A549 (cell line): ENCODE measurements at regions not wholly inside any gene's neighbourhood (a gene's known extent, or its start where the extent isn't known, plus 50 kb on each side); places are given as distances from the start of the nearest gene placed in this dataset.

Experiments used
- CEBPB ChIP-seq, 2 experiments: fragments of >200 bp in 1 of 2; sonication (Bioruptor Twin) in 1 of 2; formaldehyde crosslinking in 1 of 2; IDR thresholded peaks; 2 replicates each; pipeline ENCODE4 v1.6.1; 2012 to 2016
- EP300 ChIP-seq, 2 experiments: fragments of >200 bp; sonication (Bioruptor Twin); formaldehyde crosslinking; IDR thresholded peaks; 2 replicates in 1 of 2; 3 replicates in 1 of 2; pipeline ENCODE4 v1.6.1; 2016 to 2017
- KDM1A ChIP-seq: fragments of 200-600 bp; sonication (generic); IDR thresholded peaks from 2 replicates; pipeline ENCODE4 v1.6.1; 2016; ENCODE audit warnings: low read depth, mild to moderate bottlenecking
- MAX ChIP-seq: IDR thresholded peaks from 2 replicates; pipeline ENCODE4 v1.6.1; 2012
- NPAS2 ChIP-seq: fragments of 250-450 bp; sonication (Bioruptor Pico); IDR thresholded peaks from 2 replicates; pipeline ENCODE4 v1.8.0; 2022; ENCODE audit warnings: mild to moderate bottlenecking, moderate library complexity, borderline replicate concordance
- PHF8 ChIP-seq: fragments of 200-600 bp; sonication (generic); IDR thresholded peaks from 2 replicates; pipeline ENCODE4 v1.6.1; 2016; ENCODE audit warnings: low read depth, mild to moderate bottlenecking, antibody characterized with exemption, moderate library complexity, borderline replicate concordance
- POLR2A ChIP-seq: IDR thresholded peaks from 2 replicates; pipeline ENCODE4 v1.6.1; 2012; ENCODE audit warnings: mild to moderate bottlenecking, low read length
- POLR2AphosphoS2 ChIP-seq: conservative IDR thresholded peaks from 2 replicates; pipeline ENCODE4 v1.6.1; 2012; ENCODE audit warnings: low read length, improper control_type of control experiment, inconsistent platforms
- RAD21 ChIP-seq, 2 experiments: fragments of >200 bp in 1 of 2; sonication (Bioruptor Twin) in 1 of 2; formaldehyde crosslinking in 1 of 2; IDR thresholded peaks in 1 of 2; conservative IDR thresholded peaks in 1 of 2; 2 replicates in 1 of 2; 3 replicates in 1 of 2; pipeline ENCODE4 v1.6.1; 2012 to 2018; ENCODE audit warnings: inconsistent platforms in 1 of 2
- REST ChIP-seq: fragments of 200-600 bp; sonication (generic); IDR thresholded peaks from 2 replicates; pipeline ENCODE4 v1.6.1; 2016; ENCODE audit warnings: antibody characterized with exemption, mild to moderate bottlenecking, moderate library complexity
- SREBF2 ChIP-seq: fragments of 450-650 bp; IDR thresholded peaks from 2 replicates; pipeline ENCODE4 v1.6.1; 2014; ENCODE audit warnings: mild to moderate bottlenecking, moderate library complexity
- ZC3H11A ChIP-seq: fragments of 450-650 bp; IDR thresholded peaks from 2 replicates; pipeline ENCODE4 v1.6.1; 2014; ENCODE audit warnings: antibody characterized with exemption, mild to moderate bottlenecking
- TF ChIP-seq, protein P1 (sequence below): fragments of >200 bp; sonication (Bioruptor Twin); formaldehyde crosslinking; IDR thresholded peaks from 3 replicates; pipeline ENCODE4 v1.5.1; 2016
- TF ChIP-seq, protein P2 (sequence below): fragments of >200 bp; sonication (Bioruptor Twin); formaldehyde crosslinking; IDR thresholded peaks from 3 replicates; pipeline ENCODE4 v1.6.1; 2016

- TF ChIP-seq, protein P1, sequence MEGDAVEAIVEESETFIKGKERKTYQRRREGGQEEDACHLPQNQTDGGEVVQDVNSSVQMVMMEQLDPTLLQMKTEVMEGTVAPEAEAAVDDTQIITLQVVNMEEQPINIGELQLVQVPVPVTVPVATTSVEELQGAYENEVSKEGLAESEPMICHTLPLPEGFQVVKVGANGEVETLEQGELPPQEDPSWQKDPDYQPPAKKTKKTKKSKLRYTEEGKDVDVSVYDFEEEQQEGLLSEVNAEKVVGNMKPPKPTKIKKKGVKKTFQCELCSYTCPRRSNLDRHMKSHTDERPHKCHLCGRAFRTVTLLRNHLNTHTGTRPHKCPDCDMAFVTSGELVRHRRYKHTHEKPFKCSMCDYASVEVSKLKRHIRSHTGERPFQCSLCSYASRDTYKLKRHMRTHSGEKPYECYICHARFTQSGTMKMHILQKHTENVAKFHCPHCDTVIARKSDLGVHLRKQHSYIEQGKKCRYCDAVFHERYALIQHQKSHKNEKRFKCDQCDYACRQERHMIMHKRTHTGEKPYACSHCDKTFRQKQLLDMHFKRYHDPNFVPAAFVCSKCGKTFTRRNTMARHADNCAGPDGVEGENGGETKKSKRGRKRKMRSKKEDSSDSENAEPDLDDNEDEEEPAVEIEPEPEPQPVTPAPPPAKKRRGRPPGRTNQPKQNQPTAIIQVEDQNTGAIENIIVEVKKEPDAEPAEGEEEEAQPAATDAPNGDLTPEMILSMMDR, result no peak
- no peak for TF ChIP-seq RAD21 (conservative IDR thresholded peaks at IDR 0.05 in 1 of 2, IDR thresholded peaks at IDR 0.05 in 1 of 2)
- TF ChIP-seq NPAS2 (CRISPR knock-in tag), result no peak
- TF ChIP-seq REST, result no peak
- no peak for TF ChIP-seq SREBF2
- no peak for TF ChIP-seq EP300 (IDR thresholded peaks at IDR 0.05)
- no peak for TF ChIP-seq PHF8
- TF ChIP-seq POLR2AphosphoS2, result no peak
- no peak for TF ChIP-seq MAX
- TF ChIP-seq POLR2A, result no peak
- no peak for TF ChIP-seq KDM1A
- TF ChIP-seq CEBPB (IDR thresholded peaks at IDR 0.05), result no peak
- TF ChIP-seq, protein P2, sequence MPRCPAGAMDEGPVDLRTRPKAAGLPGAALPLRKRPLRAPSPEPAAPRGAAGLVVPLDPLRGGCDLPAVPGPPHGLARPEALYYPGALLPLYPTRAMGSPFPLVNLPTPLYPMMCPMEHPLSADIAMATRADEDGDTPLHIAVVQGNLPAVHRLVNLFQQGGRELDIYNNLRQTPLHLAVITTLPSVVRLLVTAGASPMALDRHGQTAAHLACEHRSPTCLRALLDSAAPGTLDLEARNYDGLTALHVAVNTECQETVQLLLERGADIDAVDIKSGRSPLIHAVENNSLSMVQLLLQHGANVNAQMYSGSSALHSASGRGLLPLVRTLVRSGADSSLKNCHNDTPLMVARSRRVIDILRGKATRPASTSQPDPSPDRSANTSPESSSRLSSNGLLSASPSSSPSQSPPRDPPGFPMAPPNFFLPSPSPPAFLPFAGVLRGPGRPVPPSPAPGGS, result no peak
- TF ChIP-seq ZC3H11A, result no peak
Observed at GRCh38 chr3:159627229-159627628, 361.4 kb upstream of the IL12A start.
